Adrenal gland (tissue), 9 donors: ENCODE measurements at regions not wholly inside any gene's neighbourhood (a gene's known extent, or its start where the extent isn't known, plus 50 kb on each side); places are given as distances from the start of the nearest gene placed in this dataset.
A peak's percentile ranks its signal among the peaks of the same experiment; 100 is the strongest.
"Not testable (repeated sequence)": the region's sequence is repeated elsewhere in the genome, so short reads cannot be mapped to it uniquely, and the experiment has no call there.

Experiments used
- DNase-seq, 7 donors: peaks; one replicate each; pipeline ENCODE4 v3.0.0-alpha.2; 2019 to 2020
- H3K27ac ChIP-seq, 5 donors: fragments of 200-600 bp; sonication (generic) in 4 of 5; 1 replicate in 3 of 5; 2 replicates in 2 of 5; pipeline versions ENCODE4 v1.5.1 to v1.8.0; 2016 to 2020; ENCODE audit warnings: mild to moderate bottlenecking in 1 of 5
- H3K27me3 ChIP-seq: fragments of 200-600 bp; 2 replicates; pipeline ENCODE4 v1.8.0; 2021
- H3K36me3 ChIP-seq, 2 donors: fragments of 200-600 bp; replicated peaks in 1 of 2; 1 replicate in 1 of 2; 2 replicates in 1 of 2; pipeline versions ENCODE4 v1.5.1 to v1.8.0; 2018 to 2022
- H3K4me1 ChIP-seq, 2 donors: fragments of 200-600 bp; replicated peaks in 1 of 2; 1 replicate in 1 of 2; 2 replicates in 1 of 2; pipeline versions ENCODE4 v1.5.1 to v1.8.0; 2018 to 2021
- H3K4me3 ChIP-seq, 4 donors: fragments of 200-600 bp; sonication (generic) in 3 of 4; one replicate each; pipeline ENCODE4 v1.5.1; 2016 to 2018
- H3K9me3 ChIP-seq, 3 donors: fragments of 200-600 bp; sonication (generic) in 1 of 3; replicated peaks in 1 of 3; 1 replicate in 2 of 3; 2 replicates in 1 of 3; pipeline versions ENCODE4 v1.5.1 to v1.8.0; 2016 to 2021
- WGBS, 4 donors: extraction: QIAGEN DNeasy Blood & Tissue Kit in 2 of 4; methylation state at CpG; one replicate each; pipeline versions ENCODE4 v1.1.5 to v1.1.7; 2013 to 2017; 5-methylcytosine and 5-hydroxymethylcytosine counted together
- intact Hi-C, 2 donors: fragments of 100-400 bp; cut with DNase I; formaldehyde crosslinking; loops; one replicate each; pipeline versions ENCODE4 v1.14.1 to v1.15.0; 2022 to 2023
- donor health status: healthy with polysubstance abuse.
- donor health status: Bipolar disorder and iron deficiency.
- donor health status: DM: yes; HTN: yes; CAD: no.
- donor health status: DM: no; HTN: no; CAD: no.
- donor health status: DM: no; HTN: no; CAD: no.

DNA sequence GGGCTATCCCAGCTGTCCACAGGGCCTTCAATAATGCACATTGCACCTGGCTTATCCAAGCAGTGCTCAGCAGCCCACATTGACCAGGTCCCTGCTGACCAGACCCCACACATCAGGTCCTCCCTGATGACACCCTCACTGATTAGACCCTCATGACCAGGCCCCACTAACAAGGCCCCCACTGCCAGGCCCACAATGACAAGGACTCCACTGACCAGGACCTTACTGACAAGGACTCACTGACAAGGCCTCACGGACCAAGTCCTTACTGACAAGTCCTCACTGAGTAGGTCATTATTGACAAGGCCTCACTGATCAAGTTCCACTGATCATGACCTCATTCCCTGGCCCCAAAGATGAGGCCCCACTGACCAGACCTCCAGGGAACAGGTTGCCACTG lies 3837.8 kb upstream of the OR11H1 start:
- H3K4me1 ChIP-seq, H3K27ac ChIP-seq, H3K27me3 ChIP-seq, H3K36me3 ChIP-seq, H3K9me3 ChIP-seq, H3K4me3 ChIP-seq, intact Hi-C loops: not testable (repeated sequence)
- DNase-seq: peak in 2 of 7 donors; percentile 1 to 19
- 58 to 63% (median 60%) methylated on average over 1 of the region's 1 CpG; no CpG with 5 or more reads in 1 of the 4 donors for WGBS, 4 donors

- H3K27ac ChIP-seq, H3K27me3 ChIP-seq, H3K36me3 ChIP-seq, intact Hi-C loops, H3K4me1 ChIP-seq, H3K4me3 ChIP-seq, H3K9me3 ChIP-seq: not testable (repeated sequence)
- WGBS, 4 donors: 54 to 67% (median 60%) methylated on average over 6 to 10 of the region's 14 CpGs
- peak in 1 of 7 donors; percentile 5 for DNase-seq
Measured at GRCh38 chr22:11703588-11703987, 3824.4 kb upstream of the OR11H1 start.

- intact Hi-C loops, H3K36me3 ChIP-seq, H3K4me1 ChIP-seq, DNase-seq, H3K27me3 ChIP-seq, H3K4me3 ChIP-seq, H3K9me3 ChIP-seq, H3K27ac ChIP-seq: not testable (repeated sequence)
- WGBS, 4 donors: 61 to 81% (median 69%) methylated on average over 12 to 25 of the region's 35 CpGs; no CpG with 5 or more reads in 1 of the 4 donors
Measured at GRCh38 chr22:11706826-11707225, 3821.2 kb upstream of the OR11H1 start.
